Loucy (cell line): ENCODE measurements at regions not wholly inside any gene's neighbourhood (a gene's known extent, or its start where the extent isn't known, plus 50 kb on each side); places are given as distances from the start of the nearest gene placed in this dataset.

ENCODE experiments used
- EZH2phosphoT487 ChIP-seq: fragments of 200-600 bp; IDR thresholded peaks from 2 replicates; pipeline ENCODE4 v1.6.1; 2018; ENCODE audit warnings: antibody characterized with exemption, mild to moderate bottlenecking, moderate library complexity, borderline replicate concordance
- TF ChIP-seq, protein P1 (sequence below): fragments of 200-600 bp; sonication (generic); conservative IDR thresholded peaks from 2 replicates; pipeline ENCODE4 v1.5.1; 2014; ENCODE audit warnings: mild to moderate bottlenecking, antibody characterized with exemption, low read length

DNA sequence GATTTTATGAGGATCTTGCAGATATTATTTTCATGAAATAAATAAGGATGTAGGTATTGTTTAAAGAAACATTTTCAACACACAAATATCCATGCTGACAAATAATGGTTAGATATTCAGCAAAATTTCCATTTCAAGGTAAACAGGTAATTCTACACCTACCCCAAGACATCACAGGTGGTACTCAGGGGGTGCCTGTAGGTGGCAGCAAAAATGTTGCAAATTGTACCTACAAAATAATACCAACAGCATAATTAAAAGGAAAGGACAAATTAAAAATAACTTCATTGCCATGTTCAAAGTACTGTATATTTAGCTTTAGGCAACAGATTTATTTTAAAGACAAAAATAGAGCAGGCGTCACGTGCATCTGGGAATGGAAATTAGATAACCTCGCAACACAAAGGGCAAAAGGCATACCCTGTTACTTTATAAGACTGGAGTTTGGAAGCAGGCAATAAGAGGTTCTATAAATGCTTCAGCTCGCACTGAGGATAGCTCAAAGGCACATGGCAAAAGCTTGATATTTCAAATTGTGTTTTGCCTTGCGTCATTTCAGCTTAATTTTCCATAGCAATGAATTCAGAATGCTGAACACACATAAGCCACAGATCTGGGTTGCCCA lies 630.5 kb downstream of the TDRD15 start:
- TF ChIP-seq EZH2phosphoT487 = no peak
- TF ChIP-seq, protein P1, sequence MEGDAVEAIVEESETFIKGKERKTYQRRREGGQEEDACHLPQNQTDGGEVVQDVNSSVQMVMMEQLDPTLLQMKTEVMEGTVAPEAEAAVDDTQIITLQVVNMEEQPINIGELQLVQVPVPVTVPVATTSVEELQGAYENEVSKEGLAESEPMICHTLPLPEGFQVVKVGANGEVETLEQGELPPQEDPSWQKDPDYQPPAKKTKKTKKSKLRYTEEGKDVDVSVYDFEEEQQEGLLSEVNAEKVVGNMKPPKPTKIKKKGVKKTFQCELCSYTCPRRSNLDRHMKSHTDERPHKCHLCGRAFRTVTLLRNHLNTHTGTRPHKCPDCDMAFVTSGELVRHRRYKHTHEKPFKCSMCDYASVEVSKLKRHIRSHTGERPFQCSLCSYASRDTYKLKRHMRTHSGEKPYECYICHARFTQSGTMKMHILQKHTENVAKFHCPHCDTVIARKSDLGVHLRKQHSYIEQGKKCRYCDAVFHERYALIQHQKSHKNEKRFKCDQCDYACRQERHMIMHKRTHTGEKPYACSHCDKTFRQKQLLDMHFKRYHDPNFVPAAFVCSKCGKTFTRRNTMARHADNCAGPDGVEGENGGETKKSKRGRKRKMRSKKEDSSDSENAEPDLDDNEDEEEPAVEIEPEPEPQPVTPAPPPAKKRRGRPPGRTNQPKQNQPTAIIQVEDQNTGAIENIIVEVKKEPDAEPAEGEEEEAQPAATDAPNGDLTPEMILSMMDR = peak; percentile 50
